ENCODE measurements at regions not wholly inside any gene's neighbourhood (a gene's known extent, or its start where the extent isn't known, plus 50 kb on each side); places are given as distances from the start of the nearest gene placed in this dataset.

DNA sequence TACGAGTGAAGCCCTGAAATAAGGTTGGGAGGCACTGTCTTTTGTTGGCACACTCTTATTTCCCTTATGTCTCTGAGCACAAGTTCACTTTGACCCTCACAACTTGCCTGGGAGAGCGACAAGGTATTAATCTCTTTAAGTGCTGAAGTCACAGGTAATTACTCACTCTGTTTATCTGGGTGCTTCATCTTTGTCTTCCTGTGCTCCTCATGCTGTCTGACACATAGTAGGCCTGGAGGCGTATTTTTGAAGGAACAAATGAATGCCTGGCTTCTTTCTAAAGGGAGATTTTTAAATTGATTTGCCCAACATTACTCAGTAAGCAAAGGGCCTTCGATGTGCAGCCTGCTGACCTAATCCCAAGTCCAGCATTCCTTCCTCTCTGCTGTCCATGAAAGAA, 507.1 kb upstream of the TNP1 start:
- Mint-ChIP-seq H3K4me3 (no peak overlapping the region), H3K4me1 (no peaks in the 10 kb centered on the region), H3K9me3 (no peaks in the 10 kb centered on the region), H3K27me3 (no peaks in the 10 kb centered on the region), H3K36me3 (peaks cover 4% of the 10 kb centered on the region), H3K27ac (no peak overlapping the region)

DNA sequence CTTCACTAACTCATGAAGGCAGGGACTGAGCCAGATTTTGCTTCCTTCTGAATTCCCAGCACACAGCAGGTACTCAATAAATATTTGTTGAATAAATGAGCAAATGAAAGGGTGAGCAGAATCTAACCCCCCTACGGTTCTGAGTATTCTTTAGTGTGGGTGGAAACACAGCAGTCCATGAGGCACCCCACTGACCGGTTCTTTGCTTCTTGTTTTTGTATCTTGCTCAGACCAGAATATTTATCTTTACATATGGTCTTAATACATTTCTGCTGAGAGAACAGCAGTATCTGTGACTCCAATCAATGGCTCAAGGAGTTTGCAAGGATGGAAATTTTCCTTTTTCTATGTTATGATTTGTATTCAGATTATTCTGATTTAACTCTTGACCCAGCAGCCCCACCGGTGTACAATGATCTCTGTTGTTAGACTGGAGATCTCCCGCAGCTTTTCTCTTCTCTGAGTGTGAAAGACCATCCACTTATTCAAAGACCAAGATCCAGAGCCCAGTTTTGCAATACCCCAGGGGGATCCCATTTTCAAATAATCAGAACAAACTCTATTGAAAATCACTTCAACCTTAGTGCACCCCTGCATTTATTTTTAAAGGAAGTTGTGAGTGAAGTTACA, 506.5 kb upstream of the TNP1 start:
- H3K27me3 Mint-ChIP-seq, result no peaks in the 10 kb centered on the region
- H3K27ac Mint-ChIP-seq, result no peak overlapping the region

GRCh38 chr2:217365656-217366055, 505.8 kb upstream of the TNP1 start:
- Mint-ChIP-seq H3K9me3 (no peaks in the 10 kb centered on the region), H3K27ac (no peak overlapping the region)

More for the DNA sequence above, 506.5 kb upstream of the TNP1 start:
- Mint-ChIP-seq H3K4me1 (no peaks in the 10 kb centered on the region), H3K9me3 (no peaks in the 10 kb centered on the region), H3K36me3 (peaks cover 4% of the 10 kb centered on the region), H3K4me3 (no peak overlapping the region)

GRCh38 chr2:217364224-217364623, 504.4 kb upstream of the TNP1 start:
- H3K27me3 Mint-ChIP-seq, result no peaks in the 10 kb centered on the region
- H3K27ac Mint-ChIP-seq, result no peak overlapping the region
- no peaks in the 10 kb centered on the region for H3K9me3 Mint-ChIP-seq
- H3K4me3 Mint-ChIP-seq, result no peak overlapping the region
- H3K36me3 Mint-ChIP-seq, result peaks cover 4% of the 10 kb centered on the region
- H3K4me1 Mint-ChIP-seq, result no peaks in the 10 kb centered on the region

More at GRCh38 chr2:217365656-217366055, 505.8 kb upstream of the TNP1 start:
- no peaks in the 10 kb centered on the region for H3K4me1 Mint-ChIP-seq
- H3K27me3 Mint-ChIP-seq, result no peaks in the 10 kb centered on the region
- H3K4me3 Mint-ChIP-seq, result no peak overlapping the region
- peaks cover 4% of the 10 kb centered on the region for H3K36me3 Mint-ChIP-seq

- no peak overlapping the region for H3K4me3 Mint-ChIP-seq
- H3K36me3 Mint-ChIP-seq, result peaks cover under 1% of the 10 kb centered on the region
- H3K4me1 Mint-ChIP-seq, result no peaks in the 10 kb centered on the region
- no peaks in the 10 kb centered on the region for H3K27me3 Mint-ChIP-seq
- H3K9me3 Mint-ChIP-seq, result no peaks in the 10 kb centered on the region
- H3K27ac Mint-ChIP-seq, result no peak overlapping the region
These were observed 503.6 kb upstream of the TNP1 start for GRCh38 chr2:217363470-217363869.

- Mint-ChIP-seq H3K36me3 (no peaks in the 10 kb centered on the region), H3K4me3 (no peak overlapping the region), H3K9me3 (no peaks in the 10 kb centered on the region), H3K27ac (no peak overlapping the region), H3K27me3 (no peaks in the 10 kb centered on the region), H3K4me1 (no peaks in the 10 kb centered on the region)
These were observed 502.8 kb upstream of the TNP1 start for GRCh38 chr2:217362710-217363109.

- H3K9me3 Mint-ChIP-seq, result no peaks in the 10 kb centered on the region
- no peaks in the 10 kb centered on the region for H3K27me3 Mint-ChIP-seq
- no peak overlapping the region for H3K4me3 Mint-ChIP-seq
- no peak overlapping the region for H3K27ac Mint-ChIP-seq
- H3K36me3 Mint-ChIP-seq, result no peaks in the 10 kb centered on the region
- H3K4me1 Mint-ChIP-seq, result no peaks in the 10 kb centered on the region
These were observed 502.4 kb upstream of the TNP1 start for GRCh38 chr2:217362286-217362685.

DNA sequence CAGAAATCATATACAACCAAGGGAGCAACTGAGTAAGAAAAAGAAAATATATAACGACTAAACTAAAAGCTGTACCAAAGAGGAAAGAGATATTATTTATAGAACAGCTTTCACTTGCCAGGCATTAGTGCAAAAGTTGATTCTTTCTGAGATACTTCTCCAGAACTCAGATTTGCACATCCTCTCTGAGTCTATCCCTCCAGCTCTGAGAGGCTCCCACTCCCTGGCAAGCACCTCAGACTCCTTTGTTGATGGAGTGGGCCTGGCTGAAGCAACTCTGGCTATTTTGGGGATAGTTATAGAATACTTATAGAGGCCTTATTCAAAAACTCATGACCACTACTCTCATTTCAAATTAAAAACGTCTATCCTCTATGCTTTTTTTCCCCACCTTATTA, 501.6 kb upstream of the TNP1 start:
- H3K36me3 Mint-ChIP-seq, result no peaks in the 10 kb centered on the region
- no peak overlapping the region for H3K4me3 Mint-ChIP-seq
- H3K9me3 Mint-ChIP-seq, result no peaks in the 10 kb centered on the region
- H3K27me3 Mint-ChIP-seq, result no peaks in the 10 kb centered on the region
- H3K27ac Mint-ChIP-seq, result no peak overlapping the region
- no peaks in the 10 kb centered on the region for H3K4me1 Mint-ChIP-seq

DNA sequence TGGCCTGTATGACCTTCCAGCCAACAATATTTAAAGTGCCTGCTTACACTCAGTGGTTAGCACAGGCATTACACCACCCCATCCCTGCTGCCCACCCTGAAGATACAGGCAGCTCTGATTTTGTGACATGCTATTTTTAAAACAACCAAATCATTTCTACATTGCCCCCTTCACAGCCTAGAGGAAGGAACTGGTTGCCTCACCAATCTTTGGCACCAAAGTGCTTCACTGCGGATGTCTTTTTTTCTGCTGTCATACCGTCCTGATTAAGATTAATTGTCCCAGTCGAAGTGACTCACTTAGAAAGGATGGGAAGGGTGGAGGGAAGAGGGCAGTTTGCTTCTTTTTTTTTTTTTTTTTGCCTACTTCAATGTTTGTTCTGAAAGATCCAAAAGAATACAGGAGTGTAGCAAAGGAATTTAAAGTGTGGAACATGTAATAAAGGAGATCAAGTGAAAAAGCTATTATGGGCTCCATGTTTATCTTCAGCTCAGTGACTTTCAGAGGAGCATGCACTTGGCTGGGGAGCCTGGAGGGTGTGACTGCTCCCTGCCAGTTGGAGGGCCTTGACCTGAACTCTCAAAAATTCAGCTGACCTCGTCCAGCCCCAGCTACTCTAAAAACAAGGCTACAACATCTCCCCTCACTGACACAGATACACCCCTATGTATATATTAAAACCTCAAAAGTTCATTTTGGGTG, 501.1 kb upstream of the TNP1 start:
- Mint-ChIP-seq H3K4me1 (no peaks in the 10 kb centered on the region), H3K9me3 (no peaks in the 10 kb centered on the region), H3K27me3 (no peaks in the 10 kb centered on the region), H3K36me3 (no peaks in the 10 kb centered on the region), H3K27ac (no peak overlapping the region), H3K4me3 (no peak overlapping the region)

GRCh38 chr2:217360111-217360510, 500.2 kb upstream of the TNP1 start:
- Mint-ChIP-seq H3K4me3 (no peak overlapping the region), H3K9me3 (no peaks in the 10 kb centered on the region), H3K36me3 (no peaks in the 10 kb centered on the region), H3K27ac (no peak overlapping the region), H3K27me3 (no peaks in the 10 kb centered on the region), H3K4me1 (no peaks in the 10 kb centered on the region)

DNA sequence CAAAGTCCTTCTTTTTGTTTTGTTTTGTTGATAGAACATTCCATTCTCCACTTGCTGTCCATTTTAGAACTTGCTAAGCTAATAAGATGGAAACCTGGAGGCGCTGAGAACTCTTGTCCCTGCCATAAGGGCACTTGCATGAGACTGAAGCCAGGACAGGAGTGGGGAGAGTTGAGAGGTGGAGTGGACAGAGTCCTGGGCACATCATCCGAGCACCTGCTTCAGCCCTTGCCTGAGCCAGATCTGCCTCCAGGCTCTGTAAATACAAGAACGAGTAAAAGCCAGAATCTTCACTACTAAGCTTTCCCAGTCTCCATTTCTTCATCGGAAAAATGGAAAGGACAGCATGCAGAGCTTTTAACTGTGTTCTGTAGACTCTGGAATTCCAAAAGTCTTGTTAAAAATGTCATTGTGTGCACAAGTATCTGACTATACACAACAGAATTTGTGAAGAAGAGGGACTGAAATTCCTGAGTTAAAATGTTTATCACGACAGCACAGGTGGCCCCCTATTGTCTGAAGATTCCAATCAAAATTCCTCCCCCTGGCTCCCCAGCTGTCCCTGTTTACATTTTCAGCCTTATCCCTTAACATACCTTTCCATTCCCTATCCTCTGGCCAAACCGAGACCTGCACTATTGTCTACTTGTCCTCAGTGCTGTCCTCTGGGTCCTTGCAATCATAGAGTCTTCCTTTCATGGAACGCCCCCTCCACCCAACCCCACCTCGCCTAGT, 498.2 kb upstream of the TNP1 start:
- Mint-ChIP-seq H3K9me3 (no peaks in the 10 kb centered on the region), H3K4me3 (no peak overlapping the region), H3K27ac (no peak overlapping the region), H3K4me1 (no peaks in the 10 kb centered on the region), H3K27me3 (no peaks in the 10 kb centered on the region), H3K36me3 (peaks cover 1% of the 10 kb centered on the region)

DNA sequence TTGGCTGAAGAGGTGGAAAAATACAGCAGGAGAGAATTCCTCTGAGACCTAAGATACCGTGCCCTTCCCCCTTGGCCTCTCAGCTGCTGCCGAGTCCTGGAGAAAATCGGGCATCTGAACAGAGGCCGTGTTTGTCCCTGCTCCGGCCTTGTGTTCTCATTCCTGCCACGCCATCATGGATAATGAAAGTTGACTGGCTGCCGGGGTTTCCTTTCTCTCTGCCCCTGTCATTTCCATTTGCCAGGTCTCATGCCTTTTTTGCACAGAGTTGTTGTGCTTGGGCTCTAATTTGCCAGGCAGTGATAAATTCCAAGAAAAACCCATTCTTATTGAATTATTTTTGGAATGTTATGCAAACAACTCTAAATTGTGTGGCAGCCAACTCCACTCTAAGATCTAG, 496.9 kb upstream of the TNP1 start:
- Mint-ChIP-seq H3K9me3 (no peaks in the 10 kb centered on the region), H3K36me3 (peaks cover 1% of the 10 kb centered on the region), H3K4me1 (no peaks in the 10 kb centered on the region), H3K4me3 (no peak overlapping the region), H3K27ac (no peak overlapping the region), H3K27me3 (no peaks in the 10 kb centered on the region)

- H3K27me3 Mint-ChIP-seq, result no peaks in the 10 kb centered on the region
- H3K27ac Mint-ChIP-seq, result no peak overlapping the region
- no peaks in the 10 kb centered on the region for H3K4me1 Mint-ChIP-seq
- H3K4me3 Mint-ChIP-seq, result no peak overlapping the region
- H3K36me3 Mint-ChIP-seq, result peaks cover 1% of the 10 kb centered on the region
- H3K9me3 Mint-ChIP-seq, result no peaks in the 10 kb centered on the region
These were observed 496.3 kb upstream of the TNP1 start for GRCh38 chr2:217356142-217356541.

DNA sequence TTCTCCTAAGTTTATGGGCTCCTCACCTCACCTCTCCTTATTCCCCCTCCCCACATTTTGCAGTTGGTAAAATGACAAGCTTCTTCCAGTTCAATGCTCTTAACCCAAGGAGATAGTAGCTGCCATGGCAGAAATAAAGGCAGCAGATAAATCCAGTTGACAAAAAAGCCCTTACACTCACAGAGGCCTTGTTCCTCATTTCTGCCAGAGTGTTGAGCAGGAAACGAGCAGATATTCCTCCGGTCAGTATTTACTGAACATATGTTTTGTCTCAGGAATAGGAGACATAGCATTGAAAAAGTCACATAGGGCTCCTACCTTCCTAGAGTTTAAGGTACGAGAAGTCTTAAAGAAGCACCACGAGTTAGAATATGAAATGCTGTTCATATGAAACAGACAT, 493.7 kb upstream of the TNP1 start:
- no peaks in the 10 kb centered on the region for H3K27me3 Mint-ChIP-seq
- no peaks in the 10 kb centered on the region for H3K9me3 Mint-ChIP-seq
- H3K36me3 Mint-ChIP-seq, result peaks cover 1% of the 10 kb centered on the region
- no peaks in the 10 kb centered on the region for H3K4me1 Mint-ChIP-seq
- H3K27ac Mint-ChIP-seq, result no peak overlapping the region
- H3K4me3 Mint-ChIP-seq, result no peak overlapping the region

DNA sequence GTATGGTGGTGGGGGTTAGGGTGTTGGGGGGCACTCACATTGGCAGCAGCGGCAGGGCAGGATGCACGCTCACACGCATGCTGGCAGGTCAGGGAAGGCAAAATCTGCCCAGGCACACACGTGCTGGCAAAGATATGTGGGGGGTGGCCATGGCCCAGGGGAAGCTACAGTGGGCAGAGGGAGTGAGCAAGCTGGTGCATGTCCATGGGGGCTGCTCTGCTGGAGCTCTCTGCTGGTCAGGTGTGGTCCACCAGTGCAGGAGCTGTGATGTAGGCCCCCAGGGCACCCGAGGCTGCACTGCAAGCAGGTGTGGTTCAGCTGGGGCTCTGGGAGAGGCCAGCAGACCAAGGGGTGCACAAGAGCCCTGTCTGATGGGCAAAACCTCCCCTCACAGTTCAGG, 491.5 kb upstream of the TNP1 start:
- H3K9me3 Mint-ChIP-seq, result no peaks in the 10 kb centered on the region
- H3K27me3 Mint-ChIP-seq, result no peaks in the 10 kb centered on the region
- no peaks in the 10 kb centered on the region for H3K4me1 Mint-ChIP-seq
- no peak overlapping the region for H3K27ac Mint-ChIP-seq
- no peak overlapping the region for H3K4me3 Mint-ChIP-seq
- peaks cover 1% of the 10 kb centered on the region for H3K36me3 Mint-ChIP-seq

DNA sequence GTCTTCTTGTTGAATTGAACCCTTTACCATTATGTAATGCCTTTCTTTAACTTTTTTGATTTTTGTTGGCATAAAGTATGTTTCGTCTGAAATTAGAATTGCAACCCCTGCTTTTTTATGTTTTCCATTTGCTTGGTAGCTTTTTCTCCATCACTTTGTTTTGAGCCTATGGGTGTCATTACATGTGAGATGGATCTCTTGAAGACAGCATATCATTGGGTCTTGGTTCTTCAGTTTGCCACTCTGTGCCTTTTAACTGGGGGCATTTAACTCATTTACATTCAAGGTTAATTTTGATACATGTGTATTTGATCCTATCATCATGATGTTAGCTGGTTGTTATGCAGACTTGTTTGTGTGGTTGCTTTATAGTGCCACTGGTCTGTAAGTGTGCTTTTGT, 489.4 kb upstream of the TNP1 start:
- Mint-ChIP-seq H3K4me3 (no peak overlapping the region), H3K36me3 (no peaks in the 10 kb centered on the region), H3K4me1 (no peaks in the 10 kb centered on the region), H3K9me3 (no peaks in the 10 kb centered on the region), H3K27me3 (no peaks in the 10 kb centered on the region), H3K27ac (no peak overlapping the region)

All from activated naive CD4-positive, alpha-beta T cell treated with anti-CD3 and anti-CD28 coated beads, Interleukin-2, amount 50 U/mL, for 24 hours (primary cell).